ENCODE measurements at regions not wholly inside any gene's neighbourhood (a gene's known extent, or its start where the extent isn't known, plus 50 kb on each side); places are given as distances from the start of the nearest gene placed in this dataset.

DNA sequence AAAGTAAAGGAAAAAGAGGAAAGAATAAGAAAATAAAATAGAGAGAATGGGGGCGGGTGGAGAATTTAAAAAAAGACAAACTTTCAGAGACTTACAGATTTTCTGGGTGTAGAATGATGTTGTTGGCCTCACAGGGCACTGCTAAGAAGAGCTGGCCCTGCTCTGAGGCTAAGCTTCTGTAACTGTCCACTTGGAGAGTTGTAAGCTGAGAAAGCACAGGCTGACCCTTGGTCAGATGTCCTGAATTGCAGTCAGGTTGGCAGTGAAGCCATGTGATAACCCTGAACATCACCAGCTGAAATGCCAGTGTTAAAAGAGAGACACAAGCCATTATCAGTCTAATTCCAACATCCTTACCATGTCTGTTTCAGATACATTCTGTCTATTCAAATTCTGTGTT, 272.1 kb upstream of the SORCS1 start:
- POLR2A ChIA-PET: no interaction called here
- CTCF ChIA-PET: no interaction called here
- H3K9me3 Mint-ChIP-seq: no peaks in the 10 kb centered on the region
- TF ChIP-seq ZMAT4 (CRISPR knock-in tag; IDR thresholded peaks at IDR 0.05) (no peak), TCF7 (CRISPR knock-in tag; IDR thresholded peaks at IDR 0.05; ENCODE audit: low read depth) (no peak), MYBL2 (CRISPR knock-in tag; IDR thresholded peaks at IDR 0.05) (no peak), SMAD3 (CRISPR knock-in tag; IDR thresholded peaks at IDR 0.05; ENCODE audit: borderline replicate concordance) (no peak), ZNF121 (CRISPR knock-in tag; IDR thresholded peaks at IDR 0.05) (no peak), JAZF1 (CRISPR knock-in tag; IDR thresholded peaks at IDR 0.05) (no peak), MAX (CRISPR knock-in tag; IDR thresholded peaks at IDR 0.05) (no peak)
- TF ChIP-seq, protein P1, sequence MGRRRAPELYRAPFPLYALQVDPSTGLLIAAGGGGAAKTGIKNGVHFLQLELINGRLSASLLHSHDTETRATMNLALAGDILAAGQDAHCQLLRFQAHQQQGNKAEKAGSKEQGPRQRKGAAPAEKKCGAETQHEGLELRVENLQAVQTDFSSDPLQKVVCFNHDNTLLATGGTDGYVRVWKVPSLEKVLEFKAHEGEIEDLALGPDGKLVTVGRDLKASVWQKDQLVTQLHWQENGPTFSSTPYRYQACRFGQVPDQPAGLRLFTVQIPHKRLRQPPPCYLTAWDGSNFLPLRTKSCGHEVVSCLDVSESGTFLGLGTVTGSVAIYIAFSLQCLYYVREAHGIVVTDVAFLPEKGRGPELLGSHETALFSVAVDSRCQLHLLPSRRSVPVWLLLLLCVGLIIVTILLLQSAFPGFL (CRISPR knock-in tag; IDR thresholded peaks at IDR 0.05; ENCODE audit: borderline replicate concordance): no peak
- TF ChIP-seq, protein P2, sequence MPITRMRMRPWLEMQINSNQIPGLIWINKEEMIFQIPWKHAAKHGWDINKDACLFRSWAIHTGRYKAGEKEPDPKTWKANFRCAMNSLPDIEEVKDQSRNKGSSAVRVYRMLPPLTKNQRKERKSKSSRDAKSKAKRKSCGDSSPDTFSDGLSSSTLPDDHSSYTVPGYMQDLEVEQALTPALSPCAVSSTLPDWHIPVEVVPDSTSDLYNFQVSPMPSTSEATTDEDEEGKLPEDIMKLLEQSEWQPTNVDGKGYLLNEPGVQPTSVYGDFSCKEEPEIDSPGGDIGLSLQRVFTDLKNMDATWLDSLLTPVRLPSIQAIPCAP (CRISPR knock-in tag; IDR thresholded peaks at IDR 0.05): no peak
- ATAC-seq: no peak
- no peaks in the 10 kb centered on the region for H3K4me1 Mint-ChIP-seq
- H3K36me3 Mint-ChIP-seq: no peaks in the 10 kb centered on the region
- no peaks in the 10 kb centered on the region for H3K27me3 Mint-ChIP-seq (ENCODE audit: low read depth)
- no peak for DNase-seq (ENCODE audit: low spot score)
- no peak overlapping the region for H3K27ac Mint-ChIP-seq
- no peak overlapping the region for H3K4me3 Mint-ChIP-seq

- H3K4me3 Mint-ChIP-seq: no peak overlapping the region
- ATAC-seq: no peak
- H3K36me3 Mint-ChIP-seq: no peaks in the 10 kb centered on the region
- H3K27ac Mint-ChIP-seq: no peak overlapping the region
- TF ChIP-seq, protein P3, sequence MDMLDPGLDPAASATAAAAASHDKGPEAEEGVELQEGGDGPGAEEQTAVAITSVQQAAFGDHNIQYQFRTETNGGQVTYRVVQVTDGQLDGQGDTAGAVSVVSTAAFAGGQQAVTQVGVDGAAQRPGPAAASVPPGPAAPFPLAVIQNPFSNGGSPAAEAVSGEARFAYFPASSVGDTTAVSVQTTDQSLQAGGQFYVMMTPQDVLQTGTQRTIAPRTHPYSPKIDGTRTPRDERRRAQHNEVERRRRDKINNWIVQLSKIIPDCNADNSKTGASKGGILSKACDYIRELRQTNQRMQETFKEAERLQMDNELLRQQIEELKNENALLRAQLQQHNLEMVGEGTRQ (CRISPR knock-in tag; IDR thresholded peaks at IDR 0.05): no peak
- TF ChIP-seq PRRX2 (CRISPR knock-in tag; IDR thresholded peaks at IDR 0.05) (no peak), KAT7 (CRISPR knock-in tag; IDR thresholded peaks at IDR 0.05; ENCODE audit: borderline replicate concordance) (no peak), SMAD4 (CRISPR knock-in tag; IDR thresholded peaks at IDR 0.05) (no peak), AR (CRISPR knock-in tag; IDR thresholded peaks at IDR 0.05) (no peak), TEAD1 (CRISPR knock-in tag; IDR thresholded peaks at IDR 0.05) (no peak), NFATC4 (CRISPR knock-in tag; IDR thresholded peaks at IDR 0.05) (no peak)
- H3K4me1 Mint-ChIP-seq: no peaks in the 10 kb centered on the region
- ChIA-PET POLR2A (no interaction called here), CTCF (no interaction called here)
- DNase-seq (ENCODE audit: low spot score): no peak
- H3K27me3 Mint-ChIP-seq (ENCODE audit: low read depth): no peaks in the 10 kb centered on the region
- no peaks in the 10 kb centered on the region for H3K9me3 Mint-ChIP-seq
These were observed 270.3 kb upstream of the SORCS1 start for GRCh38 chr10:107434854-107435253.

DNA sequence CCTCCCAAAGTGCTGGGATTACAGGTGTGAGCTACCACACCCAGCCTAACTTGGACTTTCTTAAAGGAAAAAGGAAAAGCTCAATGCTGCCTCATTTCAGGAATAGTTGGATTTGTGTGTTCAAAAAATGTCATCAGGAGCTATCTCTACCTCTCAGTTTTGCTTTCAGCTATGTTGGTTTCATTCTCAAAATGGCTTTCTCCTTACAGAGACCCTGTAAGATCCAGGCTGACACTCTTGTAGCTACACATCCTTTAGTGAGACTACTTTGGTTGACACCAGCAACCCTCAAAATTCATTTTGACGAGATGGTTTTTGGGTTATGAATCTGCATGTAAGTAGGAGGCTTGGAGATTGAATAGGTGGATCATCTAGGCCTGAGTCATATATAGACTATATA, 269.7 kb upstream of the SORCS1 start:
- H3K4me1 Mint-ChIP-seq: no peaks in the 10 kb centered on the region
- CTCF ChIA-PET: no interaction called here
- no peaks in the 10 kb centered on the region for H3K36me3 Mint-ChIP-seq
- H3K4me3 Mint-ChIP-seq: no peak overlapping the region
- H3K9me3 Mint-ChIP-seq: no peaks in the 10 kb centered on the region
- POLR2A ChIA-PET: no interaction called here
- DNase-seq (ENCODE audit: low spot score) (no peak), ATAC-seq (no peak)
- no peaks in the 10 kb centered on the region for H3K27me3 Mint-ChIP-seq (ENCODE audit: low read depth)
- no peak overlapping the region for H3K27ac Mint-ChIP-seq
- no peak for TF ChIP-seq JAZF1 (CRISPR knock-in tag; IDR thresholded peaks at IDR 0.05)
- no peak for TF ChIP-seq ETV6 (CRISPR knock-in tag; IDR thresholded peaks at IDR 0.05)
- TF ChIP-seq ZBTB43 (CRISPR knock-in tag; IDR thresholded peaks at IDR 0.05): no peak
- no peak for TF ChIP-seq NR3C1 (CRISPR knock-in tag; conservative IDR thresholded peaks at IDR 0.05; ENCODE audit: low read depth)
- no peak for TF ChIP-seq GRHL2 (CRISPR knock-in tag; IDR thresholded peaks at IDR 0.05; ENCODE audit: insufficient replicate concordance, severe bottlenecking)
- TF ChIP-seq ZNF416 (CRISPR knock-in tag; IDR thresholded peaks at IDR 0.05): no peak
- no peak for TF ChIP-seq FOXP1 (CRISPR knock-in tag; IDR thresholded peaks at IDR 0.05; ENCODE audit: borderline replicate concordance)
- TF ChIP-seq USF1 (CRISPR knock-in tag; IDR thresholded peaks at IDR 0.05): no peak

Measured in WTC11 (cell line).